Choroid plexus epithelial cell (primary cell): ENCODE measurements at regions not wholly inside any gene's neighbourhood (a gene's known extent, or its start where the extent isn't known, plus 50 kb on each side); places are given as distances from the start of the nearest gene placed in this dataset.

Experiments
- DNase-seq: peaks from one replicate; pipeline ENCODE4 v3.0.0-alpha.2; 2010; ENCODE audit warnings: low read depth
- H3K4me3 ChIP-seq: 2 replicates; pipeline ENCODE4 v1.5.1; 2011; ENCODE audit warnings: low read depth, mild to moderate bottlenecking, control low read depth, low read length, moderate library complexity
- TF ChIP-seq, protein P1 (sequence below): conservative IDR thresholded peaks from 2 replicates; pipeline ENCODE4 v1.5.1; 2011; ENCODE audit warnings: low read depth, mild to moderate bottlenecking, control low read depth, inconsistent platforms, low read length, moderate library complexity

DNA sequence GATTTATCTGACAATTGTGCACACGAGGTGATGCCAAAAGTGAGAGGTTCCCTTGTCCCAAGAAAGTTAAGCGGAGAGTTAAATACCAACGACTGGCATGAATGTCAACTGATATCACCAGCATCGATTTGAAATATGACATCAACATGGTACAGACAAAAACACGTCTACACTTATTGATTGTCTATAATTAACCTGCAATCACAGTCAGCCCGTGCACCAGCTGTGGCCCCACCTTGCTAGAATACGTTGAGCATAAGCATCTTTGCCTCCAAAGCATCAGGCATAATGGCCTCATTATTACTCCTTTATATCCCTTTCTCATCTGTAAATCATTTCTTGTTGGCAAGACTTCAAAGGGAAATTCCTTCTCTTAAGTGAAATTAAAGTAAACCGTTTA, 625.4 kb downstream of the IRX1 start:
- no peak for DNase-seq
- TF ChIP-seq, protein P1, sequence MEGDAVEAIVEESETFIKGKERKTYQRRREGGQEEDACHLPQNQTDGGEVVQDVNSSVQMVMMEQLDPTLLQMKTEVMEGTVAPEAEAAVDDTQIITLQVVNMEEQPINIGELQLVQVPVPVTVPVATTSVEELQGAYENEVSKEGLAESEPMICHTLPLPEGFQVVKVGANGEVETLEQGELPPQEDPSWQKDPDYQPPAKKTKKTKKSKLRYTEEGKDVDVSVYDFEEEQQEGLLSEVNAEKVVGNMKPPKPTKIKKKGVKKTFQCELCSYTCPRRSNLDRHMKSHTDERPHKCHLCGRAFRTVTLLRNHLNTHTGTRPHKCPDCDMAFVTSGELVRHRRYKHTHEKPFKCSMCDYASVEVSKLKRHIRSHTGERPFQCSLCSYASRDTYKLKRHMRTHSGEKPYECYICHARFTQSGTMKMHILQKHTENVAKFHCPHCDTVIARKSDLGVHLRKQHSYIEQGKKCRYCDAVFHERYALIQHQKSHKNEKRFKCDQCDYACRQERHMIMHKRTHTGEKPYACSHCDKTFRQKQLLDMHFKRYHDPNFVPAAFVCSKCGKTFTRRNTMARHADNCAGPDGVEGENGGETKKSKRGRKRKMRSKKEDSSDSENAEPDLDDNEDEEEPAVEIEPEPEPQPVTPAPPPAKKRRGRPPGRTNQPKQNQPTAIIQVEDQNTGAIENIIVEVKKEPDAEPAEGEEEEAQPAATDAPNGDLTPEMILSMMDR, result no peak
- no peak overlapping the region for H3K4me3 ChIP-seq

DNA sequence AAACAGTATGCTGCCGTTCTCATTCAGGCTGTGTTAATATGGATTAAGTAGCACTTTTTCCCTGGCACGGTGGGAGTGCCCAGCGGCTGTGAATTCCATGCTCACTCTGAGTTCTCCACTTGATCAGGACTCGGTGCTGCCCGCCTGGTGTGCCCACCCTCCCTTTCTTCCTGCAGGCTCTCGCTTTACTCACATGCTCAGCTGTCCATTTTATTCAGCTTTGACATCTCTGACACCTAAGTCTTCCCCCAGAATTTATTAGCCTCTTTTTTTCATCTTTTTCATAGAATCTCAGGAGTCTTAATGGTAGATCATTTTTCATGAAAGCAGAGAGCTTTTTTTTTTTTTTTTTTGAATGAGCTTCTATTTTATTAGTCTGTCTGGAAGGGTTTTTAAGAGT, 626.5 kb downstream of the IRX1 start:
- TF ChIP-seq, protein P1, result no peak
- DNase-seq, result no peak
- H3K4me3 ChIP-seq, result no peak overlapping the region

DNA sequence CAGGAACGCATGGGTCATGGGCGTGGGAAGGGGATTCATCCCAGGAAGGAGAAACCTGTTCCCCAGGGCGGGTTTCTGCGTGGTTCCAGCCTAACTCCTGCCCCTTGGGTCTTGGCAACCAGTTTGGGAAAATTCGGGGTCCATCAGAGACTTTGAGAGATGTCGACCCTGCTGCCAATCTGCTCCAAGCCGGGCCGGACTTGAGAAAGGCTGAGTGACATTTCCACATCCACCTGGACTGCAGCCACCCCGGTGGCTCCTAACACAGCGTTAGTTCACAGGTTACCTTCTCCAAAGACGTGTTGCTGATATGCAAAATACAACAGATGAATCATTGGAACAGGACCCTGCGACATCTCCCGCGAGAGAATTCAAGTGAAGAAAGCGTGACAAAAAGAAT, 627.2 kb downstream of the IRX1 start:
- DNase-seq, result no peak
- H3K4me3 ChIP-seq, result no peak overlapping the region
- TF ChIP-seq, protein P1, result no peak

DNA sequence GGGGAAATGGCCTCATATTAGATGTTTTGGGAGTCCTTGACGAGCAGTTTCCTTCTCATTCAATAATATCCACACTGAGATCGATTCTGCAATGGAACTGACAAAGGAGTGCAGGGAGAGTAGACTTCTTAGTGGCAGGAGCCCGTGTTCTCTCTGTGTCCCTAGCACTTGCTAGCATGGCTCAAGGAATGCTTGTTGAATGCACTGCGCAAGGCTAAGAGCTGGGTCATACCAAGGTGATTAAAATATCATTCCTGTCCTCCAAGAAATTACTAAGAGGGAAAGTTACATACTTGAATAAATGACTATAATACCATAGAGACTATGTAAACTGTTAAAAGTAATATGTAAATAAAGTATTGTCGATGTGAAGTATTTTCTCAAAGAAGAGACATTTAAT, 630.1 kb downstream of the IRX1 start:
- no peak for DNase-seq
- TF ChIP-seq, protein P1, result no peak
- no peak overlapping the region for H3K4me3 ChIP-seq

DNA sequence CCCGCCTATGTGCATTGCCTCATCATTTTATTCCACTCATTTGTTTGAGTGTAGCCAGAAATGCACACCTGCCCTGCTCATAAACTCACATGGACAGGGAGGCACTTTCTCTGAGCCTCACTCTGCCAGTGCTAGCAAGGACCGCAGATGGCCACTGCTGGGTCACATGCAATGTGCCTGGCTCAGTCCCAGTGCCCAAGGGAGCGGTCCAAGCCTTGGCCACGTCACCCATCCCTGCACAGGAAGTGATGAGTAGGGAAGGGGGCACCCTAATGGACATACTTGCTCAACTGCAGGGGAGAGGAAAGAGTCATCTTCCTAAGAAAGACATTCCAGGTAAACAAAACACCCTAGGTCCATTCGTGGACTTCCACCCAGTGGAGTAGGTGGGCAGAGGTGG, 630.9 kb downstream of the IRX1 start:
- H3K4me3 ChIP-seq, result no peak overlapping the region
- no peak for DNase-seq
- TF ChIP-seq, protein P1, result no peak

DNA sequence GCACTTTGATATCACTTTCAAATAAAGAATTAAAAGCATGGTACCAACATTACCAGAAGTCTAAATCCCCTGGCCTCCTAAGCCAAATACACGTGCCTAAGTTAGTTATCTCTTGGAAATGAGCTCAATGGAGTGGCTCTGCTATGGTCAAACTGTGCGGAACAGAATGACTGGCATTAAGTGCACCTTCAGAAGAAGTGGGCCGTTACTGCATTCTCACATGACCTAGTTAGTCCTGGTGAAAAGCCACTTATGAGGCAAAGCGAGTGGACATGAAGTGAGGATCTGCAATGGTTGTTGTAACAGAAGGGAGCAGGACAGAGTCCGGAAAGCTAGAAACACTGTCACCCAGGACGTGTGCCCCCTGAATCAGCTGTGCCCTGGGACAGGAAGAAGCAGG, 633.1 kb downstream of the IRX1 start:
- TF ChIP-seq, protein P1, result no peak
- no peak for DNase-seq
- H3K4me3 ChIP-seq, result no peak overlapping the region

DNA sequence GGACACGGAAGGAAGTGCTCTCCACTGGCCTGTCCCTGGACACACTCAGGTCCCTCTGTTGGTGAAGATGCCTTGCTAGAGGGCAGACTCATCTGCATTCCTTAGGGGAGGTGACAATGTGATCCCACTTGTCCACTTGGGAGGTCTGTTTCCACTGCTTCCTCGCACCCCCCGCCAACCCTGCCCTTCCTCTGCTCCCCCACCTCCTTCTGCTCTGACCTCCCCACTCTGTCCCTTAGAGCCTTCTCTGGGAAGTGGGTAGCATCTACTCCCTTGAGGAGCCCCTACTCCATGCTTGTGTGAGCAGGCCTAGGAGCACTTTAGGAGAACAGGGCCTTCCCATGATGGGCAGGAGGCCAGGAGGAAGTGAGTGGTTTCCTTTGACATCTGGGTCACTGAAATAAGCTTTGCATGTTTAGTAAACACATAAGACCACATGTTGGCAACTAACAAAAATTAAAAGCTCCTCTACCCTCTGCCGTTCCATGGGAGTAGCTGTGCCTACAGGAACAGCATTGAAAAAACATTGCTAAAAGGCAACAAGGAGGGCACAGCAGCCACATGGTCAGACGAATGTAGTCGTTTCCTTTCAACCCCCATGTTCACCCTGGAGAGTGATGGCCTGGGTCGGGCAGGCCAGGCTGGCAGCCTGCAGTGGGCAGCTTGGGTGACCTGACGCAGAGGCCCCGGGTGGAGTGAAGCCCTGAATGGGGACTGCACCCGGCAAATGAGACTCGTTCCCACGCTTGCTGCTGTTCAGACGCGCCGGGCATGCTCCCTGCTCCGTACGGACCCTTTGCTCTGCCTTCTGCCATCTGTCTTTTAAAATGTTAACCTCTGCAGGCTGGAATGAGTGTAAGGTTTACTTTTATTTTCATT, 634.0 kb downstream of the IRX1 start:
- no peak overlapping the region for H3K4me3 ChIP-seq
- TF ChIP-seq, protein P1, result no peak
- no peak for DNase-seq
